ENCODE measurements at regions not wholly inside any gene's neighbourhood (a gene's known extent, or its start where the extent isn't known, plus 50 kb on each side); places are given as distances from the start of the nearest gene placed in this dataset.

DNA sequence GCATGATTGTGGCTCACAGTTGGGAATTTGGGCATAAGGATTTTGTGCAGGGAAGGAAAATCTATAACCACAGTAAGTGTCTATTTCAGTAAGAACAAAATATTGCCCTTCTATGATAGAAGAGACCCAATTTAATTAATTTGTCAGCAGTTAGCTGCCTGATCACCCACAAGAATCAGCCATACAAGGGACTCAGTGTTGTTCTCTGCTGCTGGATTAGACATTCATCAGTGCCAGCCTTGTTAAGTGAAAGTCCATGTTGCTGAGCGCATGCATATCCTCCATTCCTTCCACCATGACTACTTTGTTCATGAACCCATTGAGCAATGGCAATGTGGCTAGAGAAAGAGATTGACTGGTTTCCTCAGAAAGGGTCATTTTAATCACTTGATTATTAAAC, 125.3 kb upstream of the PDHA2 start:
- H3K27ac ChIP-seq, result no peak overlapping the region
- TF ChIP-seq, protein P1, sequence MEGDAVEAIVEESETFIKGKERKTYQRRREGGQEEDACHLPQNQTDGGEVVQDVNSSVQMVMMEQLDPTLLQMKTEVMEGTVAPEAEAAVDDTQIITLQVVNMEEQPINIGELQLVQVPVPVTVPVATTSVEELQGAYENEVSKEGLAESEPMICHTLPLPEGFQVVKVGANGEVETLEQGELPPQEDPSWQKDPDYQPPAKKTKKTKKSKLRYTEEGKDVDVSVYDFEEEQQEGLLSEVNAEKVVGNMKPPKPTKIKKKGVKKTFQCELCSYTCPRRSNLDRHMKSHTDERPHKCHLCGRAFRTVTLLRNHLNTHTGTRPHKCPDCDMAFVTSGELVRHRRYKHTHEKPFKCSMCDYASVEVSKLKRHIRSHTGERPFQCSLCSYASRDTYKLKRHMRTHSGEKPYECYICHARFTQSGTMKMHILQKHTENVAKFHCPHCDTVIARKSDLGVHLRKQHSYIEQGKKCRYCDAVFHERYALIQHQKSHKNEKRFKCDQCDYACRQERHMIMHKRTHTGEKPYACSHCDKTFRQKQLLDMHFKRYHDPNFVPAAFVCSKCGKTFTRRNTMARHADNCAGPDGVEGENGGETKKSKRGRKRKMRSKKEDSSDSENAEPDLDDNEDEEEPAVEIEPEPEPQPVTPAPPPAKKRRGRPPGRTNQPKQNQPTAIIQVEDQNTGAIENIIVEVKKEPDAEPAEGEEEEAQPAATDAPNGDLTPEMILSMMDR (conservative IDR thresholded peaks at IDR 0.05), result no peak

DNA sequence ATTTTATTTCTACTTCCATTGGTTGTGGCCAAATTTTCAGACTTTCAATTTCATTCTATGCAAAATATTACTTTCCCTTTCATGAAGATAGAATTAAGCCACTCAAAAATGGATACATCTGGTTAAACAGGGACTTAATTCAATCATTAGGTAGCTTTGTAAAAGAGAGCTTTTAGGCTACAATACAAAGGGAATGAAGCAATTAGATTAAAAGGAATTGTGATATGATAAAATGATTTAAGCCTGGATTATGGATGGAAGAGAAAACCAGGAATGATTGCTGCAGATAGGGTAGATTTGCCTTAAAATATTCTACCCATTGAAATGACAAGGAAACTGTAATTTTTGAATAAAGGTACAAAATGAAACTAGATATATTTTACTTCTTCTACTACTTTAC, 134.6 kb upstream of the PDHA2 start:
- no peak overlapping the region for H3K27ac ChIP-seq
- TF ChIP-seq, protein P1 (conservative IDR thresholded peaks at IDR 0.05), result no peak

DNA sequence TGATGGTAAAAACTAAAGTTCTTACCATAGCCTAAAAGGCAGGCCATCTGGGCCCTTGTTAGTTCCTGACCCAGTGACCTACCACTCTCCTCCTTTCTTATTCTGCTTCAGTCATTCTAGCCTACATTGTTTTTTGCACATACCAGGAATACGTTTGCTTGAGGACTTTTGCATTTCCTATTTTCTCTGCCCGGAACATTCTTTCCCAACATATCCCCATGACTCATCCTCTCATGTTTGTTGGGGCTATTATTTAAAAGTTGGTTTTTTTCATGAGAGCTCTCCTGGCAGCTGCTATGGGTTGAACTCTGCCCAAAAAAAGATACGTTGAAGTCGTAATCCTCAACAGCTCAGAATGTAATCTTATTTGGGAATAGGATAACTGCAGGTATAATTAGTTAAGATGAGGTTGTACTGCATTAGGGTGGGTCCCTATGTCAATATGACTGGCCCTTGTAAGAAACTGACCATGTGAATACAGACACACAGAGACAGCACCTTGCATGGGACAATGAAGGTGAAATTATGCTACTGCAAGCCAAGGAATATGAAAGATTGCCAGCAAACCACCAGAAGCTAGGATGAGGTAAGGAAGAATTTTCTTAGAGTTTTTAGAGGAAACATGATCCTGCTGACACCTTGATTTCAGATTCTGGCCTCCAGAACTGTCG, 138.3 kb upstream of the PDHA2 start:
- TF ChIP-seq, protein P1 (conservative IDR thresholded peaks at IDR 0.05), result no peak
- H3K27ac ChIP-seq, result no peak overlapping the region

DNA sequence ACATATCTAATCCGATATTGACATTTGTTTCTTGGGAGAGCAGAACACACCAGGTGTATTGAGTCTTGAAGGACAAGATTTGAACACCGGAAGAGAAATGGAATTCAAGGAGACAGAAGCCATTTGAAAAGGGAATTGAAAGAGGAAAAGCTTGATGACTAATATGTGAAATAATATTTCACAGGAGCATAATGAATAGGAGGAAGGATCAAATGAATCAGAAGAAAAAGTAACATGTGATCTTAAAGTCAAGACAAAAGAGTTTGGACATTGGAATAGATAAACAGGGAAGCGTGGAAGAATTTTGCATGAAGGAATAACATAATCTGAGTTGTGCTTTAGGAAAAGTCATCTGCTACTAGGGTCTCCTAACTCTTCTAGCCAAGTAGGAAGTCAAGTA, 145.5 kb upstream of the PDHA2 start:
- no peak overlapping the region for H3K27ac ChIP-seq
- TF ChIP-seq, protein P1 (conservative IDR thresholded peaks at IDR 0.05), result no peak

DNA sequence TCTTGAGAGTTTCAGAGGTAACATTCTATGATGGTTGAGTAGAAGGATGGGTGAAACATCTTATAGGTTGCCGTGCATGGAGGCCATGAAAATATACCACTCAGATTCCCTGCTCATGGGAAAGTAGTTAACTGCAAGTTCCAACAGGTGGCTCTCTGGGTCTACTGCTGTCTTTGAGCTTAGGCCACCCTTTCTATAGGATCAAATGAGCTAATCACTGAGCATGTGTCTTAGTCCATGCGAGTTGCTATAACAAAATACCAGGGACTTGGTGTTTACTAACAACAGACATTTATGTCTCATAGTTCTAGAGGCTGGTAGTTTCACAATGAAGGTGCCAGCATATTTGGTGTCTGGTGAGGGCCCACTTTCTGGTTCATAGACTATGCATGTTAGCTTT, 144.8 kb upstream of the UNC5C start:
- no peak overlapping the region for H3K27ac ChIP-seq
- TF ChIP-seq, protein P1 (conservative IDR thresholded peaks at IDR 0.05), result peak; percentile 48

DNA sequence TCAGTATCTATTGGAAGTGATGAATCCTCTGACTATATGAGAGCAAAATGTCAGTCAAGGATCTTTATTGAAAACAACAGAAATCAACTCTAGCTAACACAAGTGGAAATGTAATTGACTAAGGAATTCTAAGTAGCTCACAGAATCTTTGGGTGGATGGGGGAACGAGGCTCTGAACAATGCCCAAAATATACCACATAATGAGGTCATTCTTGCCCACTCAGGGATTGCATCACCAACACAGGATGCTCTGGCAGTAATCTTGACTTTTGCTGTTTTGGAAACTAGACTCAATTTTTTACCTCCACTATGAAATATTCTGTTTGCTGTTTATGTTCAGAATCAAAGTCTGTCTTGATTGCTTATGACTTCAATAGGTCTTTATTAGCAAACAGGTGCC, 127.4 kb upstream of the UNC5C start:
- TF ChIP-seq, protein P1 (conservative IDR thresholded peaks at IDR 0.05), result no peak

DNA sequence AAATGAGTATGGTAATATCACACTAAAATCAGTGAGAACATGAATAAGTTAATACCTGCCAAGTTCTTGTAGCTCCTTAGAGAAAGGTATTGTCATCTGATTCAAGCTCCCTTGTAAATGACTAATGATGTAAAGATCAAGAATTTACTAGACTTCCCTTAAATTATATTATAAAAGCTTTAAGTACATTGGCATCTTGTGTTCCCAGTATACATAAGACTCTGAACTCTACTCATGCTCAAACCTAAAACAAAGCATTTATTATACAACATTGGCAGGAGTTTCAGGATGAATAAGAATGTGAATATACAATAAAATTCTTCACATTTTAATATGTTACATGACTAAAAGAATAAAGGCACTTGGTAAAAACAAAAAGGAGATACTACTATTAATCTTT, 126.8 kb upstream of the UNC5C start:
- no peak overlapping the region for H3K27ac ChIP-seq
- TF ChIP-seq, protein P1 (conservative IDR thresholded peaks at IDR 0.05), result no peak

More for the DNA sequence above, 127.4 kb upstream of the UNC5C start:
- H3K27ac ChIP-seq, result no peak overlapping the region

Data from VCaP (cell line).